ENCODE measurements at regions not wholly inside any gene's neighbourhood (a gene's known extent, or its start where the extent isn't known, plus 50 kb on each side); places are given as distances from the start of the nearest gene placed in this dataset.

GRCh38 chrX:38895775-38896174 lies 94.5 kb downstream of the MID1IP1 start:
- Histone ChIP-seq H3K27me3 (no peaks in the 10 kb centered on the region), H3K4me1 (peaks cover 0 to 5% (median 0%) of the 10 kb centered on the region in 9 donors), H3K4me3 (no peak overlapping the region), H3K9me3 (no peaks in the 10 kb centered on the region), H3K36me3 (no peaks in the 10 kb centered on the region), H3K27ac (no peak overlapping the region)
- ATAC-seq (no peak), DNase-seq (no peak)
- no peak for TF ChIP-seq CTCF (IDR thresholded peaks at IDR 0.05)
- 100% methylated on average over 1 of the region's 1 CpG for WGBS, 2 donors
- intact Hi-C loops (cut with DNase I), result no loop called here

GRCh38 chrX:38896724-38897298 lies 95.6 kb downstream of the MID1IP1 start:
- Histone ChIP-seq H3K9me3 (no peaks in the 10 kb centered on the region), H3K4me1 (peaks cover 0 to 2% (median 0%) of the 10 kb centered on the region in 9 donors), H3K27me3 (no peaks in the 10 kb centered on the region), H3K4me3 (no peak overlapping the region), H3K36me3 (no peaks in the 10 kb centered on the region), H3K27ac (no peak overlapping the region)
- no peak for ATAC-seq
- intact Hi-C loops (cut with DNase I), result no loop called here
- 96 to 98% methylated on average over 4 of the region's 4 CpGs for WGBS, 2 donors
- no peak for DNase-seq
- no peak for TF ChIP-seq CTCF (IDR thresholded peaks at IDR 0.05)

GRCh38 chrX:38898261-38898660 lies 97.0 kb downstream of the MID1IP1 start:
- WGBS, 2 donors, result 56 to 62% methylated on average over 6 of the region's 6 CpGs
- Histone ChIP-seq H3K27me3 (no peaks in the 10 kb centered on the region), H3K9me3 (no peaks in the 10 kb centered on the region), H3K4me1 (no peaks in the 10 kb centered on the region), H3K36me3 (no peaks in the 10 kb centered on the region), H3K4me3 (no peak overlapping the region), H3K27ac (no peak overlapping the region)
- no peak for DNase-seq
- TF ChIP-seq CTCF (IDR thresholded peaks at IDR 0.05), result no peak
- intact Hi-C loops (cut with DNase I), result no loop called here
- ATAC-seq, result no peak

GRCh38 chrX:38899650-38900049 lies 98.4 kb downstream of the MID1IP1 start:
- no peaks in the 10 kb centered on the region for H3K27me3 ChIP-seq
- DNase-seq (no peak), ATAC-seq (no peak)
- no peak overlapping the region for H3K4me3 ChIP-seq
- H3K36me3 ChIP-seq, result no peaks in the 10 kb centered on the region
- H3K9me3 ChIP-seq, result no peaks in the 10 kb centered on the region
- intact Hi-C loops (cut with DNase I), result no loop called here
- H3K4me1 ChIP-seq, result no peaks in the 10 kb centered on the region
- no peak overlapping the region for H3K27ac ChIP-seq
- 93 to 94% methylated on average over 1 of the region's 1 CpG for WGBS, 2 donors
- no peak for TF ChIP-seq CTCF (IDR thresholded peaks at IDR 0.05)

All from heart right ventricle (tissue), 16 donors.